HFFc6 (cell line): ENCODE measurements at regions not wholly inside any gene's neighbourhood (a gene's known extent, or its start where the extent isn't known, plus 50 kb on each side); places are given as distances from the start of the nearest gene placed in this dataset.
A peak's percentile ranks its signal among the peaks of the same experiment; 100 is the strongest.

Experiments
- DNase-seq: peaks from one replicate; pipeline ENCODE4 v3.0.0-alpha.2; 2018
- H3K27ac Mint-ChIP-seq: 2 replicates; pipeline ENCODE4 v1.8.0; 2020; ENCODE audit warnings: mild to moderate bottlenecking, mixed read lengths
- H3K27me3 Mint-ChIP-seq: 2 replicates; pipeline ENCODE4 v1.8.0; 2021; ENCODE audit warnings: mild to moderate bottlenecking, moderate library complexity, mixed read lengths; ENCODE audit not compliant: insufficient read depth
- H3K36me3 Mint-ChIP-seq: 2 replicates; pipeline ENCODE4 v1.8.0; 2021; ENCODE audit warnings: low read depth, mixed read lengths
- H3K4me1 Mint-ChIP-seq: 2 replicates; pipeline ENCODE4 v1.8.0; 2020; ENCODE audit warnings: low read depth, mixed read lengths
- H3K4me3 Mint-ChIP-seq: 2 replicates; pipeline ENCODE4 v1.8.0; 2020; ENCODE audit warnings: mild to moderate bottlenecking, moderate library complexity, mixed read lengths
- H3K9me3 Mint-ChIP-seq: 2 replicates; pipeline ENCODE4 v1.8.0; 2020; ENCODE audit warnings: mild to moderate bottlenecking, mixed read lengths
- CTCF ChIP-seq: fragments of 200-600 bp; sonication (generic); IDR thresholded peaks from 2 replicates; pipeline ENCODE4 v1.5.0; 2021; ENCODE audit warnings: antibody characterized with exemption, mild to moderate bottlenecking

GRCh38 chr1:220410611-220411010 lies 117.3 kb upstream of the MARK1 start:
- DNase-seq: peak; percentile 41
- peaks cover 15% of the 10 kb centered on the region; the same call in 1 of the 2 replicates for H3K4me1 Mint-ChIP-seq
- TF ChIP-seq CTCF: no peak
- H3K36me3 Mint-ChIP-seq: no peaks in the 10 kb centered on the region
- no peak overlapping the region for H3K27ac Mint-ChIP-seq
- H3K4me3 Mint-ChIP-seq: no peak overlapping the region
- peaks cover 4% of the 10 kb centered on the region for H3K27me3 Mint-ChIP-seq
- peaks cover 9% of the 10 kb centered on the region; the same call in 1 of the 2 replicates for H3K9me3 Mint-ChIP-seq

GRCh38 chr1:220409771-220410595 lies 118.0 kb upstream of the MARK1 start:
- TF ChIP-seq CTCF: no peak
- H3K27me3 Mint-ChIP-seq: peaks cover 4% of the 10 kb centered on the region
- no peak overlapping the region for H3K4me3 Mint-ChIP-seq
- H3K4me1 Mint-ChIP-seq: peaks cover 15% of the 10 kb centered on the region; the same call in 1 of the 2 replicates
- H3K9me3 Mint-ChIP-seq: peaks cover 11% of the 10 kb centered on the region; the same call in 1 of the 2 replicates
- DNase-seq: no peak
- no peaks in the 10 kb centered on the region for H3K36me3 Mint-ChIP-seq
- H3K27ac Mint-ChIP-seq: no peak overlapping the region

GRCh38 chr1:220407191-220407590 lies 120.7 kb upstream of the MARK1 start:
- H3K36me3 Mint-ChIP-seq: no peaks in the 10 kb centered on the region
- peaks cover 15% of the 10 kb centered on the region; the same call in 1 of the 2 replicates for H3K4me1 Mint-ChIP-seq
- H3K27ac Mint-ChIP-seq: no peak overlapping the region

GRCh38 chr1:220398238-220398637 lies 126.0 kb upstream of the RAB3GAP2 start:
- Mint-ChIP-seq H3K4me1 (no peaks in the 10 kb centered on the region), H3K9me3 (peaks cover 46% of the 10 kb centered on the region), H3K4me3 (no peak overlapping the region), H3K27ac (no peak overlapping the region), H3K36me3 (no peaks in the 10 kb centered on the region), H3K27me3 (no peaks in the 10 kb centered on the region)
- DNase-seq: no peak
- no peak for TF ChIP-seq CTCF

More at GRCh38 chr1:220407191-220407590, 120.7 kb upstream of the MARK1 start:
- no peak overlapping the region for H3K4me3 Mint-ChIP-seq
- H3K9me3 Mint-ChIP-seq: peaks cover 24% of the 10 kb centered on the region; the same call in 1 of the 2 replicates
- H3K27me3 Mint-ChIP-seq: peaks cover 4% of the 10 kb centered on the region; the same call in 1 of the 2 replicates
- TF ChIP-seq CTCF: no peak
- DNase-seq: peak; percentile 4

- DNase-seq: no peak
- TF ChIP-seq CTCF: no peak
- Mint-ChIP-seq H3K27ac (no peak overlapping the region), H3K36me3 (no peaks in the 10 kb centered on the region), H3K4me3 (no peak overlapping the region), H3K4me1 (no peaks in the 10 kb centered on the region), H3K27me3 (peaks cover 5% of the 10 kb centered on the region; the same call in 1 of the 2 replicates), H3K9me3 (peaks cover 20% of the 10 kb centered on the region)
Measured at GRCh38 chr1:220391491-220391890, 119.2 kb upstream of the RAB3GAP2 start.
